DMS79 treated with DMSO at 0.1 percent for 48 hours (cell line): ENCODE measurements at regions not wholly inside any gene's neighbourhood (a gene's known extent, or its start where the extent isn't known, plus 50 kb on each side); places are given as distances from the start of the nearest gene placed in this dataset.
"Not testable (repeated sequence)": the region's sequence is repeated elsewhere in the genome, so short reads cannot be mapped to it uniquely, and the experiment has no call there.

Experiments
- DNase-seq: peaks from one replicate; lab custom pipeline; 2025; lab: John Stamatoyannopoulos, UW

DNA sequence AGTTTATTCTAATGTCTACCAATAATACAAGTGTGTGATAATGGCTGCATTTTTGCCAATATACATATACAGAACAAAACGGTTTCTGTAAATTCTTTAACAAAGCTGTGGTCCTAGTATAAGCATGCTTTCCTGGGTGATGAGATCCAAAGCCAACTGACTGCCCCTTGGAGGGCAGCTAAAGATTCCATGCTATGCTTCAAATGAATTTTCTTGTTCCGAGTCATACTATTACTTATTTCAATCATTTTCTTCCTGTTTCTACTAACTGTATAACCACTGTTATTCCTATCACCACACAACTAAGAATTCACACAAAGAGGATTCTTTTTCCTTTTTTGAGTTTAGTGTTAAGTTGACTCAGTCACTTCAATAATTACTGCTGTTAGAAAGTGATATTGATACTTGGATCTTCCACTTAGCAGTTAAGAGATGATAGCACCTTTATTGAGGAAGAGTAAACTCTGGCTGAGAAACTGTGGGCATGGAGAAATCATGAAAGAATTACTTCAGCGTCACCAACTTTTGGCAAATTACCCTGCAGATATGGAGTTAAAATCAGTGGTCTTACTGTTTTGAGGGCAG lies 197.5 kb downstream of the ARL4A start:
- DNase-seq: no peak

DNA sequence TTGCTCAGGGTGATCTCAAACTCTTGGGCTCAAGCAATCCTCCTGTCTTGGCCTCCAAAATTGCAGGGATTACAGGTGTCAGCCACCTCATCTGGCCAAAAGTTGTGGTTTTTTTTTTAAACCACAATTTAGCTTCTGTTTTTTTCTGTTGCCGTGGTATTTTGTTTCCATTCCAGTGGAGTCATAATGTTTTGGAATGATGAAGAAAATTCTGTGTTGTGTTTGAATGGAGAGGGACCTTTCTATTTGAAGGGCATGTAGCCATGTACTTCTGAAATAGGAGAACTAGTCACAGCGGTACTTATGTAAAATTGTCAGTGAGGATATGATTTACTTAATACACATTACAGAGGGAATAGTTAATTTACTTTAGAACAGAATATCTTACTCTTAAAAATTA lies 201.3 kb downstream of the ARL4A start:
- DNase-seq: no peak

DNA sequence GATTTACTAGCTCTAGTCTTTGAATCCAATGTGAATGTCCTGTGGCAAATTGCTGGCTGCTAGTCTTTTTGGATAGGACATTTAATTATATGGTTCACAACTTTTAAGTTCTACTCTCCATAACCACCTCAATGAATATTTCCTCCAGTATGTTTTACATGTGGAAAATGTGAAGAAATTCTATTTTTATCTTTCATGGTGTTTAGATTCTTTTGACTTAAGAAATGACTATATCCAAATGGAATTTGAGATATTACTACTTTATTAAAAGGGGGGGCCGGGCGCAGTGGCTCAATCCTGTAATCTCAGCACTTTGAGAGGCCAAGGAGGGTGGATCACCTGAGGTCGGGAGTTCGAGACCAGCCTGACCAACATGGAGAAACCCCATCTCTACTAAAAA lies 202.0 kb downstream of the ARL4A start:
- DNase-seq: no peak

DNA sequence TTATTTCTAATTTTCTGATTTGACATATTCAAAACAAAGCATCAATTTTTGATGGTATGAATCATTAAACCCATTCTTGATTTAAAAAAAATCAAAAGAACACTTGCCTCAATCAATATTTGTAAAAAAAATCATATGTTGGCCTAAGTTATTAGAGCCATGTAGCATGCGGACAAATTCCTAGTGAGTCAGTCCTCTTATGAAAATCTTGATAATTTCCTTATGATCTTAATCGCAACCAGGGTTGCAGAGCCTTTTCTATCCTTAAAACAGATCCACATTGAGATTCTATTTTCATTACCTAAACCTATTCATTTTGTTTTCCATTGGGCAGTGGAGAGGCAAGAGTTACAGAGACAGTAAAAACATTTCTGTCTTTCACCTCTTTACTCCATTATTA lies 203.2 kb downstream of the ARL4A start:
- DNase-seq: no peak

DNA sequence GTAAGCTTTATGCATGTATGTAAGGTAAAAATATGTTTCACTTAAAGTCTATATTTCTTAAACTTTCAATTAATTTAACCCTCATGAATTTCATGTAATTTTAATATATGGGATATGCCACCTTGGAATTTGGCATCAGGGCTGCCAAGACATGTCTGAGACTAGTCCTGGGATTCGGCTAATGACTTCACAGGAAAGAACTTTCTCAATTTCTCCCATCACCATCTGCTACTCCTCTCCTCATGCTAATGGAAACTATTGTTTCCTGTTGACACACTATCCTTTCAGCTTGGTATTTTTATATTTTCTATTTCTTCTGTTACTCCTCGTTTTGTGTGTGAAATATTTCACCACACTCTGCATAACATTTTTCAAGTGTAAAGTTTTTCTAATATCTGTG lies 205.9 kb downstream of the ARL4A start:
- DNase-seq: no peak

DNA sequence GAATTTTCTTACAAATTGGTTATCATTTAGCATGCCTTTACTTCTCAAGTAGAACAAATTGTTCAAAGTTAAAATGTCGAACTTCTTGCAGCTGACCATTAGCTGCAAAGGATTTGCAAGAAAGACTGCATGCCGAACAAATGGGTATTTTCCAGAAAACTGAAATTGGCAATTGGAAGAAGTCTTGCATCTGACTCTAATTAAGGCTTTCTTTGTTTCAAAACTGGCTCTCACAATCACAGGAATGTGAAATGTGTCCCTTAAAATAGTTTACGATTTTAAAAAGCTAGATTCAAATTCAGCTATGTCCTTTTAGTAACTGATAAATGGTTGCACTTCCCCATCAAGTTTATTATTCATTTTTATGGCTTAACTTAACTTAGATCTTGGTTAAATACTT lies 207.9 kb downstream of the ARL4A start:
- no peak for DNase-seq

DNA sequence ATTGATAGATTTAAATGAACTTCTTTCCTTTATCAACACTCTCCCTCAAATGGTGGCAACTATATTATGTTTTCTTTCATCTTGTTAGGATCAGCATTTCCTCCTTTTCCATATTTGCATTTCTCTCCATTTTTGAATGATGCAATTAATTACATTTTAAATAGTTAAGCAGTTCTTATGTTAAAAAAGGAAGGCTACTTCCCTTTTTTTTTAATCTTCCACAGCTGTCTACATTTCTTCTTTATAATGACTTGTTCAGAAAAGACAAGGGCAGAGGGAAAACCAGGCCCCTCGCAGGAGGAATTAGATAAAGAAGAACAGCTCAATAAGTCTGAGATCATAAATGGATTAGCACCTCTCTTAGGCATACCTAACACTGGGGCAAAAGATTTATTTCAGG lies 208.9 kb downstream of the ARL4A start:
- DNase-seq: no peak

DNA sequence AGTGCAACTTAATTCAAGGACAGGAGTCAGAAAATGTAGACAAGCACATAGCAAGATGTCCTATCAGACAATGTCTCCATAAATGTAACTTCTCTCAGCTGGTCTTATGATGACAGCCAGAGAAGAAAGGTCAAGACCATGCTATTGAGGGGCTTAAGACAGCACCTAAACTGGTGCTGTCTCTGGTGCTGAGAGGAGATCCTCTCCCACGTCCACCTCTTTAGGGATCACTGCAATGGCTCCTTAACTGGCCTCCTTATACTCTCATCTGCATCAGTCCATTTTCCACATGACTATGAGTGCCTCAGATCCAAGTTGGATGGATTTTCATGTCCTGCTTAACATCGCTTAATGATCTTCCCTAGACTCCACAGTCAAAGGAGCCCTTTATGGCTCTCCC lies 210.6 kb downstream of the ARL4A start:
- DNase-seq: no peak

DNA sequence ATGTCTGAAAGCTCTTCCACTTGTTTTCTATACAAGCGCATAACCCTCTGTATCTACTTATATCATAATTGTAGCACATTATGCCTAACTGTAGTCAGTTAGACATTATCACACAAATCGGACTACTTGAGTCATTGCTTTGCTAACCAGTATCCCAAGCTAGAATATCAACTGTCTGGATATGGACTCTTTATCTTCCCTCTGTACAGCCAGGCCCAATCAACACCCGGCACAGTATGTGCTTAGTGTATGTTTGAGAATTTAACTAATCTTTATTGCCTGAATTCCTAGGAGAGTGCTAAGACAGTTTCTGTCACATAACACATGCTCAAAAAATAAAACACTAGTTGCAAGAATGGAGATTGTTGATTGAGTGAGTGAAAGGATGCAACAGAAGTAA lies 211.2 kb downstream of the ARL4A start:
- no peak for DNase-seq

DNA sequence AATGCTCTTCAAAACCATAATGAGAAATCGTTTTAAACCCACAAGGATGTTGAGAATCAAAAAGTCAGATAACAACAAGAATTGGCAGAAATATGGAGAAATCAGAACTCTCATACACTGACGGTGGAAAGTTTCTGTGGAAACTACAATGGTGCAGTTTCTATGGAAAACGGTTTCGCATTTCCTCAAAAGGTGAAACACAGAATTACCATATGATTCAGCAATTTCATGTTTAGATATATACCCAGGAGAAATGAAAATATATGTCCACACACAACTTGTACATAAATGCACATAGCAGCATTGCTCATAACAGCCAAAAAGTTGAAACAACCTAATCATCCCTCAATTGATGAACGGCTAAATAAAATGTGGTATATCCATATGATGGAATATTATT lies 218.2 kb downstream of the ARL4A start:
- no peak for DNase-seq

DNA sequence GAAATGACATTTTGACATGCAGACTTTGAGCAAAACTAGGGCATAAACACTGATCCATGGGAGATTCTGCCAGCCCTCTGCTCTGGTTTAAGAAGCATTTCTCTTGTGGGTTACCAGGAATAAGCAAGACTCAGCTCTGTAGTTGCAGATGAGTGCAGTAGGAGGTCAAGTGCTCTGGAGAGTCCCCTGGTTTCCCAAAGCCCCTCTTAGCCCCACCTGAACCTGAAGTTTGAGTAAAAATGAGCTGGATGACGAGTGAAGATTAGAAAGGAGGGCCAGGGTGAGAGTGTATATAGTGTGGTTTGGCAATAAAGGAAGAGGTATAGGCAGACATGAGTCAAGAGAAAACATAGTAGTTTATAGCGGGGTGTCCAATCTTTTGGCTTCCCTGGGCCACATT lies 220.3 kb downstream of the ARL4A start:
- no peak for DNase-seq

DNA sequence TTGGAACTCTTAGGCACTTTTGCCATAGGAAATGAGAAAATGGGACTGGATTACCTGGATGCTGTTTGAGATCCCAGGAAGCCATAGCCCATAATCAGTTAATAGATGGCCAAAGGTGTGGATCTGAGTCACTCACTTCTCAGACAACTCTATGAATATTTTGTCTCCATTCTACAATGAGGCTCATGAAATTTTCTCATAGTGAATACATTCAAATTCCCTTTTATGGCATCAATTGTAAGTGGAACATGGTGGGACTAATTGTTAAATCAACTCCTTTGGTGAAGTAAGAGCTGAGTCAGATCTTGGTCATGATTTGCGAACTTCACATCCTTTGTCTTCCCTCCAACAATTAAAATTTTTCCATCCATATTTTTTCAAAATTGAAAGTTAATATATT lies 222.1 kb downstream of the ARL4A start:
- no peak for DNase-seq

DNA sequence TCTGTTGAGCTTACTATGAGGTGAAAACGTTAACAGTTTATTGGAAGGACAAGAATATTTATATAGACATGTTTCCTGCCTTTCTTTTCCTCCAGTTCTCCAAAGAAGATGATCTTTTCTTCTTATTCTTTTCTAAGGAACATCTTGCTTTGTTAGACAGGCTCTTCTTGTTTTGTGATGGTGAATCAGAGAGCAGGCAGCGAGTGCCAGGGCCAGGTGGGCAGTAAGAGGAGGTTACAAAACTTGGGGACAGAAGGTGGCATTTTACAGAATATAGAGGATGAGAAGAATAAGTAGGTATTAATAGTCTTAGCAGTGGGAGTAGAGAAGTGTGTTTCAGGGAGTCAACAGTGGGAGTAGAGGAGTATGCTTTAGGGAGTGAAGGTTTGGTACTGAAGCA lies 223.6 kb downstream of the ARL4A start:
- no peak for DNase-seq

DNA sequence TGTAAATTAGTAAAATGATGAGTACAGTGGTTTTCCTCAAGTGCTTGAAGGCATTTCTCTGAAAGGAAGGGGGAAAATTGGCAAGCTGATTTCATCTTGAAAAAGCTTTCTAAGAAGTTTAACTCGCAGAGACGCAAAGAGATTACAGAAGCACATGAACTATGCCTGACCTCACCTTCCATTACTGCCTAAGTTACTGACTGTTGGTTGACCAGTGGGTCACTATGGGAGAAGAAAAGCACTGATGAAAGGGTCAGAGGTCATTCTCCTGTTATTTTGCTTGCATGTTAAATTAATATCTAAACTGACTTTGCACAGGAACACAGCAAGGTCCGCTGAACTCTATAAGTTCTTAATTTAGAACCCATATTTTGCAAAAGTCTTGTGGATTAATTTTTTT lies 225.6 kb downstream of the ARL4A start:
- DNase-seq: no peak

DNA sequence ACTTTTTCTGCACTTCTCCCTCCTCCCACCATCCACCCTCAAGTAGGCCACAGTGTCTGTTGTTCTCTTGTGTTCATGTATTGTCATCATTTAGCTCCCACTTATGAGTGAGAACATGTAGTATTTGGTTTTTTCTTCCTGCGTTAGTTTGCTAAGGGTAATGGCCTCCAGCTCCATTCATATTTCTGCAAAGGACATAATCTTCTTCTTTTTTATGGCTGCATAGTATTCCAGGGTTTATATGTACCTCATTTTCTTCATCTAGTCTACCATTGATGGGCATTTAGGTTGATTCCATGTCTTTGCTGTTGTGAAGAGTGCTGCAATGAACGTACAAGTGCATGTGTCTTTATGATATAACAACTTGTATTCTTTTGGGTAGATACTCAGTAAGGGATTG lies 230.4 kb downstream of the ARL4A start:
- no peak for DNase-seq

DNA sequence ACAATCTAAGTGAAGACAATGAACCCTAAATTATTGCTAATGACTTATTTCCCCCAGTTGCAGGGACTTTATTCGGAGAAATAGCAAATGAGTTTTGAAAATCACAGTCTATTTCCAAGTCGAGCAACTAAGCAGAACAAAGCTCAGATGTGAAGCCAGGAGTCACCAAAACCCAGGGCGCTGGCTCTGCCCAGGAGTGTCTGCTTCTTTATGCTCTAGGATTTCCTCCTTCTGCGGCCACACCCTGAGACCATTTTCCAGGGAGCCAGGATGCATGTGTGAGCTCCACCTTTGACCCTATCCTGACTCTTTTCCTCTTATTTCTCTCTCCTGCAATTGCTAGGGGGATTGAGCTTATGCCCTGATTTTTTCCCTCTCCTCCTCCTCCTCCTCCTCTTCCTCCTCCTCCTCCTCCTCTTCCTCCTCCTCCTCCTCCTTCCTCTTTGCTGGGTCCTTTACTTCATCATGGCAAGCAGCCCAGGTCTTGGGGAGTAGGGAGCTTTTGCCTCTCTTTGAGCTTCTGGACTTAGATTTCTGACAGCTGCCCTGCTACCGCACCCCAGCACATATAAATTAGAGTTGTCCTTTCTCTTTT lies 234.4 kb downstream of the ARL4A start:
- no peak for DNase-seq

DNA sequence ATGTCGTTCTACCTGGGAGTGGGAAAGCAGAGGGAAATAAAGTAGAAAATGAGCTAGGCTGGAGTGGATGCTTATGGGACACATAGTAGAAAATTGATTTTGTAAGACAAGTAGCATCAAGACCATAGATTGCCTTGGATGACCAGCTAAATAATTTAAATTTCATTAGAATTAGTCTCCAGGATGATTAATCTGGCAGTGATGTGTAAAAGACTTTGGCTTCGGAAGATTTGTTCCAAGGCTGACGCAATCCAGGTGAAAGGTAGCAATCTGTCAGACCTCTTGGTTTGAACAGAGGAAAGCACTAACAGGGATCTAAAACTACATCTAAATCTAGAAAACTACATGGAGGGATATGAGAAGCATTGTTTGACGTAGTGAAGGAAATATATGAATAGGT lies 236.5 kb downstream of the ARL4A start:
- no peak for DNase-seq

DNA sequence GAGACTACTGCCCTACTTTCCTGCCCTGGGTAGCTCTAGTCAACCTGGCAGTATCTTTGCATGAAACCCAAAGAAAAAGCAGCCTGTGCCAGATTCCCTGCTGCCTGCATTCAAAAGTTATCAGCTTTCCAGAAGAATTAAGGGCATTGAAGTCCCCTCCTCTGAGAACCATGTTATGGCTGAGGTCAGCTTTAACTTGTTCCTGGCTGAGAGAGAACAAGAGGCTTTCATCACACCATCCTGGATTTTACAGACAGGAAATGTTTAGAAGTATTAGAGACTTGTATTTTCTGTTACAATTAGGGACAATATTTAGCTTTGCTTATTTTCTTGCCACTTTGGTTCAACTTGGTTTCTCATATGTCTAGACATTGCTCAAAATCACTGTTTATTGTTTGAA lies 238.8 kb downstream of the ARL4A start:
- DNase-seq: no peak

DNA sequence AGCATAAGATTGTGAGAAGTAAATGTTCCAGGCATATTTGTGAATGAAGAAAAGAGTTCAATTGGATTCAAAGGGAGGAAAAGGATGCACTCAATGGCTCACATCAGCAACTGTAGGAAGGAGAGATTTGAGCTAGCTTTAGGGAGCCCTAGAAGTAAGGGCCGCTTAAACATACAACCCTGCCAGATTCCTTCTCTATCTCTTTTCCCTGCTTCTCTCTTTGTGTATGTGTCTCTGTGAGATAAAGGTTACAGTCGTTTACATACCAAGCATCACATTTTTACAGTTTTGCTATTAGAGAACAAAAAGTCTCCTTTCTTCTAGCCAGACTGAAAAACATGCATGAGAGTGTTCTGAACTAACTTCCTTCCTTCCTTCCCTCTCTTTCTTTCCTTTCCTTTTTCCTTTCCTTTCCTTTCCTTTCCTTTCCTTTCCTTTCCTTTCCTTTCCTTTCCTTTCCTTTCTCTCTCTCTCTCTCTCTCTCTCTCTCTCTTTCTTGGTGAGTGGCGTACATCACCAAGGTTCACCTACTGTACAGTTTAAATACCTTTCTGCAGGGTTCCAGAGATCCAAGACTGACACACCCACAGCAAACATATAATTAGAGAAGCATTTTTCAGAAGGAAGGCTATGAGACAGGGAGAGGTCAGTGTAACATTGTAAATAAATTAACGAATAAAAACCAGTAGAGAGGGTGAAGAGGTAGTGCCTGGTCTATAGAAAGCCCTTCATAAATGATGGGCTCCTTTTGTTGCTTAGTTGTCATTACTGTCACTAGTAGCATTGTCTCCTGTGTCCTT lies 240.4 kb downstream of the ARL4A start:
- no peak for DNase-seq

DNA sequence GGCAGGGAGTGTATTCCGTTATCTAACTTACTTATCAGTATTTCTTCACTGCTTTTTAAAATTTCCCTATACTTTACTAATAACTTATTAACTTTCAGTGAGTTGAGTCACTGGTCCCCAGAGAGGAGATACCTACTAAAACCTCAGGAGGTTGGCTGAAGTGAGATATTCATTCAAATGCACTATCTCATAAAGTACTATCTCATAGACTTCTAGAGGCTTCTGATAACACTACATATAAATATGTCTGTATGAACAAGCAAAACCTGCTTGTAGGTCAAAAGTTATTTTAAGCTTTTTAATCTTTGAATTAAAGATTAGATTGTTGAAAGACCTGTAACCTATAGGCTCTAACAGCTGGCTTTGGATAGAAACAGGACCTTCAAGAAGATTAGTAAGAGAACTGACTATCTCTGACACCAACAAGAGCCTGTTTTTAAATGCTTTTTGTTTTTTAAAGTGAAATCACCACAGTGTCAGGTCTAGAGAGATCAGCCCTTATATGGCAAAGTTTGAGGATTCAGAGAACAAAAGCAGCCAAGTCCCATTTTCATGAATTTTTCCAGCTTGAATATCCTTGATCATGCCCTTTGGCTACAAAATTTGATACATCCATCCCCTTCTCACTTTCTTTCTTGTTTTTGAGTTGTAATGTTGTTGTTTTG lies 242.2 kb downstream of the ARL4A start:
- DNase-seq: no peak

DNA sequence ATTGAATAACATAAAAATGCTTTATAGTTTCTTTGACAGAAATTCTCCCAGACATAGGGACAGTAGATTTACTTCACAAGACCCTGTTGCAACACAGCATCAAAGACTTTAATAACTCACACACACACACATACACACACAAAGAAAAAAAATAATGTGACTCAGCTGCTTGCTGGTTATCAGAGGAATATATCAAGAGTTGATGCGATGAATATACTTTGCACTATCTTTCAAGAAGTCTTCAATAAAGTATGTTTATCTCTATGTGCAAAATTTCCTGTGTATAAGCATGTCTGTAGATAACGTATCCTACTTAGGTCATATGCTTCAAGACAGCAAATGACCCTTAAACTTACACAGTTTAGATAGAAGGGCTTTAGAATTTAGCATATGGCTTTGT lies 243.1 kb downstream of the ARL4A start:
- DNase-seq: no peak

DNA sequence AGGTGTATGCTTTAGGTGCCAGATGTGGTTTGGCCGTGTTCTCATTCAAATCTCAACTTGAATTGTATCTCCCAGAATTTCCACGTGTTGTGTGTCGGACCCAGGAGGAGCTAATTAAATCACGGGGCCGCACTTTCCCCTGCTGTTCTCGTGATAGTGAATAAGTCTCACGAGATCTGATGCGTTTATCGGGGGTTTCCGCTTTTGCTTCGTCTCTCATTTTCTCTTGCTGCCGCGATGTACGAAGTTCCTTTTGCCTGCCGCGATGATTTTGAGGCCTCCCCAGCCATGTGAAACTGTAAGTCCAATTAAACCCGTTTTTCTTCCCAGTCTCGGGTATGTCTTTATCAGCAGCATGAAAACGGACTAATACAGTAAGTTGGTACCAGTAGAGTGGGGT lies 244.0 kb downstream of the ARL4A start:
- not testable (repeated sequence) for DNase-seq

DNA sequence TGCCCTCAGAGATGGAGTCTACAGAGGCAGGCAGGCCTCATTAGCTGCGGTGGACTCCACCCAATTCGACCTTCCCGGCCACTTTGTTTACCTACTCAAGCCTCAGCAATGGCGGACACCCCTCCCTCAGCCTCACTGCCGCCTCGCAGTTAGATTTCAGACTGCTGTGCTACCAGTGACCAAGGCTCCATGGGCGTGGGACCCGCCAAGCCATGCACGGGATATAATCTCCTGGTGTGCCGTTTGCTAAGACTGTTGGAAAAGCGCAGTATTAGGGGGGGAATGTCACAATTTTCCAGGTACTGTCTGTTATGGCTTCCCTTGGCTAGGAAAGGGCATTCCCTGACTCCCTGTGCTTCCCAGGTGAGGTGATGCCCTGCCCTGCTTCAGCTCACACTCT lies 252.3 kb downstream of the ARL4A start:
- no peak for DNase-seq
